GM12878 (cell line): ENCODE measurements at regions not wholly inside any gene's neighbourhood (a gene's known extent, or its start where the extent isn't known, plus 50 kb on each side); places are given as distances from the start of the nearest gene placed in this dataset.

ENCODE experiments used
- ATAC-seq: fragments of 200-7000 bp; cut with Tn5 transposase; 3 replicates; pipeline ENCODE4 v1.9.1; 2020; ENCODE audit warnings: mild to moderate bottlenecking, moderate library complexity
- BruUV-seq: library from RNA; stranded (reverse); fragments of 400-500 nt; replicated peaks from 2 replicates; lab custom pipeline; 2021; lab: Mats Ljungman, UMichigan
- CTCF ChIA-PET: fragments of 300-600 bp; sonication (Branson Sonifier 250); formaldehyde crosslinking; extraction: SDS; loops from one replicate; lab custom pipeline; 2021; ENCODE audit warnings: inconsistent platforms; lab: Yijun Ruan, JAX
- POLR2A ChIA-PET: fragments of 350-600 bp; formaldehyde crosslinking; extraction: SDS; loops from one replicate; lab custom pipeline; 2021; ENCODE audit warnings: inconsistent platforms; lab: Charles Lee
- RAD21 ChIA-PET: fragments of 300-600 bp; sonication (Branson Sonifier 250); formaldehyde crosslinking; loops from one replicate; lab custom pipeline; 2023; ENCODE audit warnings: antibody characterized with exemption; ENCODE audit not compliant: unreplicated experiment; lab: Charles Lee
- SMC1A ChIA-PET: fragments of 300-600 bp; sonication (Branson Sonifier 250); formaldehyde crosslinking; loops from one replicate; lab custom pipeline; 2023; ENCODE audit not compliant: unreplicated experiment, uncharacterized antibody; lab: Charles Lee
- DNase-seq: peaks from one replicate; pipeline ENCODE4 v3.0.0-alpha.2; 2011; ENCODE audit warnings: low read depth, low spot score
- FAIRE-seq: peaks from 3 replicates; lab custom pipeline; 2011; peaks lifted over from hg19 to GRCh38; lab: Jason Lieb, UNC
- H2AFZ ChIP-seq: 2 replicates; pipeline ENCODE4 v1.6.0; 2011; ENCODE audit warnings: low read depth, low read length, control low read depth; ENCODE audit not compliant: control insufficient read depth
- H3K27ac ChIP-seq: 2 replicates; pipeline ENCODE4 v1.5.1; 2011; ENCODE audit warnings: control low read depth; ENCODE audit not compliant: control insufficient read depth, insufficient read depth
- H3K27me3 ChIP-seq, 2 experiments: replicated peaks in 1 of 2; 2 replicates each; pipeline versions ENCODE4 v1.6.0 to v1.6.1; 2011; ENCODE audit warnings: low read length in 1 of 2; ENCODE audit not compliant: control insufficient read depth in 2 of 2, insufficient read depth in 2 of 2
- H3K36me3 ChIP-seq, 2 experiments: 2 replicates each; pipeline ENCODE4 v1.5.1; 2011; ENCODE audit warnings: low read length in 1 of 2; ENCODE audit not compliant: control insufficient read depth in 2 of 2, insufficient read depth in 2 of 2
- H3K4me1 ChIP-seq: 2 replicates; pipeline ENCODE4 v1.6.1; 2011; ENCODE audit warnings: mild to moderate bottlenecking, low read length, moderate library complexity, mixed read lengths; ENCODE audit not compliant: control insufficient read depth, insufficient read depth
- H3K4me2 ChIP-seq: 2 replicates; pipeline ENCODE4 v1.6.0; 2011; ENCODE audit warnings: control low read depth; ENCODE audit not compliant: control insufficient read depth, insufficient read depth
- H3K4me3 ChIP-seq: fragments of 200-600 bp; sonication (generic); 2 replicates; pipeline ENCODE4 v1.5.1; 2016
- H3K79me2 ChIP-seq: 2 replicates; pipeline ENCODE4 v1.6.0; 2011; ENCODE audit warnings: low read length; ENCODE audit not compliant: control insufficient read depth, insufficient read depth
- H3K9ac ChIP-seq: 2 replicates; pipeline ENCODE4 v1.8.0; 2011; ENCODE audit warnings: low read length, control low read depth, mixed read lengths; ENCODE audit not compliant: control insufficient read depth, insufficient read depth
- H3K9me3 ChIP-seq: replicated peaks from 3 replicates; pipeline ENCODE4 v1.5.1; 2011; ENCODE audit warnings: mild to moderate bottlenecking, low read length; ENCODE audit not compliant: control insufficient read depth, insufficient read depth
- H4K20me1 ChIP-seq: 2 replicates; pipeline ENCODE4 v1.6.0; 2011; ENCODE audit not compliant: control insufficient read depth, insufficient read depth
- BHLHE40 ChIP-seq, 2 experiments: fragments of 450-650 bp in 1 of 2; IDR thresholded peaks; 2 replicates each; pipeline ENCODE4 v1.6.1; 2011 to 2017; ENCODE audit warnings: low read depth in 2 of 2, borderline replicate concordance in 1 of 2, improper control_type of control experiment in 1 of 2, low read length in 1 of 2, mild to moderate bottlenecking in 1 of 2
- CHD2 ChIP-seq: IDR thresholded peaks from 2 replicates; pipeline ENCODE4 v1.6.1; 2011; ENCODE audit warnings: low read depth, low read length, improper control_type of control experiment, borderline replicate concordance
- FOS ChIP-seq: IDR thresholded peaks from 3 replicates; pipeline ENCODE4 v1.6.1; 2011; ENCODE audit warnings: borderline replicate concordance; ENCODE audit not compliant: insufficient read length; ENCODE audit errors: extremely low read depth
- HCFC1 ChIP-seq: fragments of 150-350 bp; IDR thresholded peaks from 2 replicates; pipeline ENCODE4 v1.6.1; 2014; ENCODE audit warnings: low read length
- IRF3 ChIP-seq: fragments of 450-650 bp; IDR thresholded peaks from 2 replicates; pipeline ENCODE4 v1.6.1; 2014; ENCODE audit warnings: mild to moderate bottlenecking
- JUNB ChIP-seq: IDR thresholded peaks from 2 replicates; pipeline ENCODE4 v1.6.1; 2016; ENCODE audit warnings: antibody characterized with exemption, mild to moderate bottlenecking
- NRF1 ChIP-seq: conservative IDR thresholded peaks from 2 replicates; pipeline ENCODE4 v1.6.1; 2011; ENCODE audit warnings: mild to moderate bottlenecking, low read depth, low read length, improper control_type of control experiment
- SMC3 ChIP-seq: IDR thresholded peaks from 2 replicates; pipeline ENCODE4 v1.6.1; 2011; ENCODE audit warnings: low read length, improper control_type of control experiment, borderline replicate concordance
- STAT3 ChIP-seq: IDR thresholded peaks from 2 replicates; pipeline ENCODE4 v1.6.1; 2011; ENCODE audit warnings: low read depth, low read length, improper control_type of control experiment
- TAF1 ChIP-seq: IDR thresholded peaks from 2 replicates; pipeline ENCODE4 v1.6.1; 2011; ENCODE audit warnings: mild to moderate bottlenecking, low read depth, low read length, borderline replicate concordance
- TCF3 ChIP-seq: IDR thresholded peaks from 2 replicates; pipeline ENCODE4 v1.6.1; 2012; ENCODE audit warnings: low read depth, mild to moderate bottlenecking, low read length, borderline replicate concordance; ENCODE audit not compliant: insufficient read depth
- ZBED1 ChIP-seq: IDR thresholded peaks from 2 replicates; pipeline ENCODE4 v1.6.1; 2016; ENCODE audit warnings: borderline replicate concordance
- ZZZ3 ChIP-seq: IDR thresholded peaks from 2 replicates; pipeline ENCODE4 v1.6.1; 2011; ENCODE audit warnings: low read depth; ENCODE audit not compliant: control insufficient read depth, insufficient read length
- WGBS: methylation state at CpG from one replicate; pipeline ENCODE4 v1.1.6; 2016; ENCODE audit warnings: low lambda C conversion rate; ENCODE audit not compliant: insufficient replicate concordance, insufficient coverage; ENCODE audit errors: missing lambda C conversion rate; 5-methylcytosine and 5-hydroxymethylcytosine counted together
- in situ Hi-C: fragments of 300-500 bp; cut with MboI; formaldehyde crosslinking; loops from 9 replicates; pipeline ENCODE4 v1.14.3; 2018; ENCODE audit warnings: mixed read lengths
- intact Hi-C: fragments of 100-400 bp; cut with micrococcal nuclease; formaldehyde crosslinking; loops from one replicate; pipeline ENCODE4 v1.14.2; 2022; ENCODE audit not compliant: unreplicated experiment
- TF ChIP-seq, protein P1 (sequence below): IDR thresholded peaks from 2 replicates; pipeline ENCODE4 v1.6.1; 2011; ENCODE audit warnings: low read depth, low read length, improper control_type of control experiment, borderline replicate concordance
- TF ChIP-seq, protein P2 (sequence below): IDR thresholded peaks from 2 replicates; pipeline ENCODE4 v1.6.1; 2012; ENCODE audit warnings: low read depth, low read length, improper control_type of control experiment

- SMC1A ChIA-PET, result no interaction called here
- Histone ChIP-seq H4K20me1 (no peaks in the 10 kb centered on the region), H3K4me2 (no peak overlapping the region), H3K9me3 (no peaks in the 10 kb centered on the region), H3K4me1 (no peaks in the 10 kb centered on the region), H3K9ac (no peak overlapping the region), H3K27ac (no peak overlapping the region), H3K4me3 (no peak overlapping the region), H3K36me3 (no peaks in the 10 kb centered on the region), H2AFZ (no peak overlapping the region), H3K27me3 (no peaks in the 10 kb centered on the region), H3K79me2 (no peaks in the 10 kb centered on the region)
- FAIRE-seq (no peak), ATAC-seq (no peak), DNase-seq (no peak)
- RAD21 ChIA-PET, result interaction anchor here (1.7 kb wide), 1 partner anchor 55 kb away, joined by 3 read pairs; no protein-coding TSS in a partner anchor
- TF ChIP-seq, protein P1, sequence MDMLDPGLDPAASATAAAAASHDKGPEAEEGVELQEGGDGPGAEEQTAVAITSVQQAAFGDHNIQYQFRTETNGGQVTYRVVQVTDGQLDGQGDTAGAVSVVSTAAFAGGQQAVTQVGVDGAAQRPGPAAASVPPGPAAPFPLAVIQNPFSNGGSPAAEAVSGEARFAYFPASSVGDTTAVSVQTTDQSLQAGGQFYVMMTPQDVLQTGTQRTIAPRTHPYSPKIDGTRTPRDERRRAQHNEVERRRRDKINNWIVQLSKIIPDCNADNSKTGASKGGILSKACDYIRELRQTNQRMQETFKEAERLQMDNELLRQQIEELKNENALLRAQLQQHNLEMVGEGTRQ, result no peak
- TF ChIP-seq STAT3 (no peak), ZBED1 (no peak), ZZZ3 (no peak), TAF1 (no peak), HCFC1 (no peak), BHLHE40 (IDR thresholded peaks at IDR 0.05; ENCODE audit: borderline replicate concordance in 1 of 2, low read depth in 2 of 2, low read length in 1 of 2) (no peak)
- no TSS peak for BruUV-seq
- intact Hi-C loops (no loop called here), in situ Hi-C loops (no loop called here)
- POLR2A ChIA-PET, result no interaction called here
- CTCF ChIA-PET, result interaction anchor here (0.7 kb wide), 1 partner anchor 1258 kb away, joined by 3 read pairs; no protein-coding TSS in a partner anchor
Observed at GRCh38 chr5:100421360-100421759, 113.8 kb upstream of the FAM174A start.

GRCh38 chr5:100418231-100418630 lies 116.9 kb upstream of the FAM174A start:
- Histone ChIP-seq H3K9me3 (no peaks in the 10 kb centered on the region), H3K4me3 (no peak overlapping the region), H3K4me2 (no peak overlapping the region), H3K27ac (no peak overlapping the region), H3K27me3 (no peaks in the 10 kb centered on the region), H2AFZ (no peak overlapping the region), H3K9ac (no peak overlapping the region), H3K36me3 (no peaks in the 10 kb centered on the region), H3K79me2 (no peaks in the 10 kb centered on the region), H4K20me1 (no peaks in the 10 kb centered on the region), H3K4me1 (no peaks in the 10 kb centered on the region)
- no TSS peak for BruUV-seq
- TF ChIP-seq IRF3 (no peak), CHD2 (no peak), NRF1 (no peak), FOS (no peak), JUNB (no peak), SMC3 (no peak), TCF3 (no peak)
- TF ChIP-seq, protein P2, sequence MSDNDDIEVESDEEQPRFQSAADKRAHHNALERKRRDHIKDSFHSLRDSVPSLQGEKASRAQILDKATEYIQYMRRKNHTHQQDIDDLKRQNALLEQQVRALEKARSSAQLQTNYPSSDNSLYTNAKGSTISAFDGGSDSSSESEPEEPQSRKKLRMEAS, result no peak
- FAIRE-seq (no peak), DNase-seq (no peak), ATAC-seq (no peak)
- WGBS, result 0% methylated on average over 1 of the region's 1 CpG
- SMC1A ChIA-PET, result no interaction called here
- in situ Hi-C loops, result no loop called here
- CTCF ChIA-PET, result interaction anchor here (1.6 kb wide), 1 partner anchor 12 kb away, joined by 5 read pairs; no protein-coding TSS in a partner anchor
- intact Hi-C loops, result no loop called here
- POLR2A ChIA-PET, result no interaction called here
- RAD21 ChIA-PET, result no interaction called here
